ENCODE measurements at regions not wholly inside any gene's neighbourhood (a gene's known extent, or its start where the extent isn't known, plus 50 kb on each side); places are given as distances from the start of the nearest gene placed in this dataset.

DNA sequence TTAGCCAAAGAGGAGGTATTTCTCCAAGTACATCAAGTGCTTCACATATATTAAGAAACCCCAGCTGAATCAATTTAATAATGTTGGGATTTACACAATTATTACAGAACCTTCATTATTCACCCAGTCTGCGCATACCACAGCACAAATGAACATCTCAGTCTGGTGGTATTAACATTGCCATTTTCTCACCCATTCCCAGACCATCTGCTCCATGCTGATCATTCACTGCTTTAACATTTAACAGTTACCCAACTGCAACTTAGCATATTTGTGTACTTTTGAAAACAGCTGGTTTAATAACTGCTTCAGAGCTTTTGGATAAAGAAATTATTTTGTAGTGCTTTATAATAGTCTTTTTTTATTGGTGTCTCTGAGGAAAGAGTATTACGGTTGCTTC, 1072.1 kb downstream of the NXPH1 start:
- intact Hi-C loops (cut with micrococcal nuclease) = no loop called here
- Mint-ChIP-seq H3K27ac (no peak overlapping the region), H3K36me3 (no peaks in the 10 kb centered on the region), H3K4me1 (no peaks in the 10 kb centered on the region), H3K4me3 (no peak overlapping the region), H3K27me3 (ENCODE audit: low read depth in 3 of 3) (no peaks in the 10 kb centered on the region), H3K9me3 (peaks cover 0 to 4% (median 0%) of the 10 kb centered on the region in 7 donors)
- TF ChIP-seq, protein P1, sequence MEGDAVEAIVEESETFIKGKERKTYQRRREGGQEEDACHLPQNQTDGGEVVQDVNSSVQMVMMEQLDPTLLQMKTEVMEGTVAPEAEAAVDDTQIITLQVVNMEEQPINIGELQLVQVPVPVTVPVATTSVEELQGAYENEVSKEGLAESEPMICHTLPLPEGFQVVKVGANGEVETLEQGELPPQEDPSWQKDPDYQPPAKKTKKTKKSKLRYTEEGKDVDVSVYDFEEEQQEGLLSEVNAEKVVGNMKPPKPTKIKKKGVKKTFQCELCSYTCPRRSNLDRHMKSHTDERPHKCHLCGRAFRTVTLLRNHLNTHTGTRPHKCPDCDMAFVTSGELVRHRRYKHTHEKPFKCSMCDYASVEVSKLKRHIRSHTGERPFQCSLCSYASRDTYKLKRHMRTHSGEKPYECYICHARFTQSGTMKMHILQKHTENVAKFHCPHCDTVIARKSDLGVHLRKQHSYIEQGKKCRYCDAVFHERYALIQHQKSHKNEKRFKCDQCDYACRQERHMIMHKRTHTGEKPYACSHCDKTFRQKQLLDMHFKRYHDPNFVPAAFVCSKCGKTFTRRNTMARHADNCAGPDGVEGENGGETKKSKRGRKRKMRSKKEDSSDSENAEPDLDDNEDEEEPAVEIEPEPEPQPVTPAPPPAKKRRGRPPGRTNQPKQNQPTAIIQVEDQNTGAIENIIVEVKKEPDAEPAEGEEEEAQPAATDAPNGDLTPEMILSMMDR (IDR thresholded peaks at IDR 0.05) = no peak
- Histone ChIP-seq H3K27me3 (ENCODE audit: control insufficient read depth in 2 of 2, insufficient read depth in 2 of 2, low read length in 2 of 2) (no peaks in the 10 kb centered on the region), H4K20me1 (ENCODE audit: insufficient read depth, low read length) (no peaks in the 10 kb centered on the region), H3K9me3 (replicated peaks in 1 of 2; ENCODE audit: control insufficient read depth in 1 of 2, insufficient read depth in 1 of 2, low read length in 2 of 2) (no peaks in the 10 kb centered on the region), H3K79me2 (ENCODE audit: insufficient read depth, low read length) (no peaks in the 10 kb centered on the region), H2AFZ (ENCODE audit: insufficient read depth, low read depth, low read length, poor library complexity, severe bottlenecking) (no peak overlapping the region), H3K36me3 (replicated peaks in 1 of 2; ENCODE audit: control insufficient read depth in 1 of 2, insufficient read depth in 2 of 2, low read length in 2 of 2) (no peaks in the 10 kb centered on the region), H3K4me3 (replicated peaks in 1 of 3; ENCODE audit: low read depth in 2 of 3, low read length in 3 of 3) (no peak overlapping the region), H3K27ac (ENCODE audit: low read depth in 1 of 2, low read length in 2 of 2) (no peak overlapping the region), H3K4me1 (ENCODE audit: control insufficient read depth in 1 of 2, insufficient read depth in 2 of 2, low read length in 2 of 2) (no peaks in the 10 kb centered on the region), H3K9ac (ENCODE audit: insufficient read depth, low read length, poor library complexity, severe bottlenecking) (no peak overlapping the region), H3K4me2 (replicated peaks; ENCODE audit: extremely low read depth, low read length, poor library complexity, severe bottlenecking) (no peak overlapping the region)
- no peak for DNase-seq
- WGBS (ENCODE audit: insufficient coverage) = 100% methylated on average over 1 of the region's 2 CpGs

DNA sequence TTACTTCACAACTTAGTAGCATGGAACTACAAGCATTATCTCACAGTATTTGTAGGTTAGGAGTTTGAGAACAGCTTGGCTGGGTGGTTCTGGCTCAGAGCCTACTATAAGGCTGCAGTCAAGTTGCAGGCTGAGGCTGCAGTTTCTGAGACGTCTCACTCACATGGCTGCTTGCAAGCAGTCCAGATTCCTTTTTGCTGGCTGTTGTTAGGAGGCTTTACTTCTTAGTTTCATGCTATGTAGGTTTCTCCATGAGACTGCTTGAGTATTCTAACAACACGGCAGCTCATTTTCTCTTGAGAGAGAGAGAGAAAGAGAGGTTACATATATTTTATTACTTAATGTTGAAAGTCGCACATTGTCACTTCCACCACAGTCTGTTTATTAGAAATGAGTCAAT, 1073.9 kb downstream of the NXPH1 start:
- H4K20me1 ChIP-seq (ENCODE audit: insufficient read depth, low read length) = no peaks in the 10 kb centered on the region
- H3K36me3 ChIP-seq (replicated peaks in 1 of 2; ENCODE audit: control insufficient read depth in 1 of 2, insufficient read depth in 2 of 2, low read length in 2 of 2) = no peaks in the 10 kb centered on the region
- H3K4me1 Mint-ChIP-seq = no peaks in the 10 kb centered on the region
- H3K36me3 Mint-ChIP-seq = no peaks in the 10 kb centered on the region
- no peaks in the 10 kb centered on the region for H3K27me3 ChIP-seq (ENCODE audit: control insufficient read depth in 2 of 2, insufficient read depth in 2 of 2, low read length in 2 of 2)
- no peaks in the 10 kb centered on the region for H3K9me3 ChIP-seq (replicated peaks in 1 of 2; ENCODE audit: control insufficient read depth in 1 of 2, insufficient read depth in 1 of 2, low read length in 2 of 2)
- H3K27me3 Mint-ChIP-seq (ENCODE audit: low read depth in 3 of 3) = no peaks in the 10 kb centered on the region
- no peak overlapping the region for H2AFZ ChIP-seq (ENCODE audit: insufficient read depth, low read depth, low read length, poor library complexity, severe bottlenecking)
- no peak overlapping the region for H3K27ac ChIP-seq (ENCODE audit: low read depth in 1 of 2, low read length in 2 of 2)
- peaks cover 0 to 1% (median 0%) of the 10 kb centered on the region in 7 donors for H3K9me3 Mint-ChIP-seq
- no peak overlapping the region for H3K4me2 ChIP-seq (replicated peaks; ENCODE audit: extremely low read depth, low read length, poor library complexity, severe bottlenecking)
- no peak overlapping the region for H3K4me3 Mint-ChIP-seq
- WGBS (ENCODE audit: insufficient coverage) = 100% methylated on average over 1 of the region's 3 CpGs
- TF ChIP-seq, protein P1 (IDR thresholded peaks at IDR 0.05) = no peak
- no peak overlapping the region for H3K27ac Mint-ChIP-seq
- H3K4me3 ChIP-seq (replicated peaks in 1 of 3; ENCODE audit: low read depth in 2 of 3, low read length in 3 of 3) = no peak overlapping the region
- H3K9ac ChIP-seq (ENCODE audit: insufficient read depth, low read length, poor library complexity, severe bottlenecking) = no peak overlapping the region
- intact Hi-C loops (cut with micrococcal nuclease) = no loop called here
- no peak for DNase-seq
- H3K79me2 ChIP-seq (ENCODE audit: insufficient read depth, low read length) = no peaks in the 10 kb centered on the region
- H3K4me1 ChIP-seq (ENCODE audit: control insufficient read depth in 1 of 2, insufficient read depth in 2 of 2, low read length in 2 of 2) = no peaks in the 10 kb centered on the region
